ENCODE measurements at regions not wholly inside any gene's neighbourhood (a gene's known extent, or its start where the extent isn't known, plus 50 kb on each side); places are given as distances from the start of the nearest gene placed in this dataset.
A peak's percentile ranks its signal among the peaks of the same experiment; 100 is the strongest.

DNA sequence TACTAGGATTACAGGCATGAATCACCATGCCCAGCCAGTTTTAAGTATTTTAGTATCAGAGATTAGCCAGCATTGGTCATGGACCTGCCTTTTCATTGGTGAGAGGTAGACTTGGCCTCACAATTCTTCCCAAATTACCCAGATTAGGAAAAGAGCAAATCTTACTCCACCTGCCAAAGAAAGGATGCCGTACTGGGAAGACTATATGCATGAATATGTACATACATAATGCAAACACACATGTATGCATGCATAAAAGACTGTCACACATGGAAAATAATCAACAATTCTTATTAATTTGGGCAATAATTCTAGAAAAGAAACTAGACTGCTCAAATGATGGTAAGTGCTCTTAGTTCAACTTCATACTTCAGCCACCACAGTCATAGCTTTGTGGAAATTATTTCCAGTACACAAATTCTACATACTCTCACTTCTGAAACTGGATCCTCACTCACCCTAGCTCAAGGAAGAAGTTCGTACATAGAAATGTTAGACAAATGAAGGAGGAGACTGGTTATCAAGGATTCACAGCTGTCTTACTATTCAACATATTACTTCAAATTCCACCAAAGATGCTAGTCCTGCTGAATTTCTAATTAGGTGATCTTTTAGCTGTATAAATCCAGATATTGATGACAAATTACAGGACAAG, 73.7 kb downstream of the MINAR2 start:
- DNase-seq (ENCODE audit: low spot score), result no peak

DNA sequence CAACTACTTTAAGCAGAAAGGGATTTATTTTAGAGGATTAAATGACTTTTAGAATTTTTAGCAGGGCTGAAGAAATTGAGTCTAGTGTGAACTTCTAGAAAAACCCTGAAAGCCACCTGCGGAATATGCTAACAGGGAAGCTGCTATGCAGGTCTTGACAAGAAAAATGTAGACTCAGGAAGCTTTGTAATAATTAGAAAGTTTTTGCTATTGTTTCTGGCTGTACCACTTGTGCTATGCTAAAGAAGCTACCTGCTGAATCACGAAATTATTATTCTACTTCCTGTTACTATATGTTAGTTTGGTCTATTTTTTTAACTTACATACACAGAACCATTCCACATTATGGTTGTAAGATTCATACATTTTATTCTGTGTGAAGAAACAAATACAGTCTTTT, 74.0 kb upstream of the CHSY3 start:
- no peak for DNase-seq (ENCODE audit: low spot score)

DNA sequence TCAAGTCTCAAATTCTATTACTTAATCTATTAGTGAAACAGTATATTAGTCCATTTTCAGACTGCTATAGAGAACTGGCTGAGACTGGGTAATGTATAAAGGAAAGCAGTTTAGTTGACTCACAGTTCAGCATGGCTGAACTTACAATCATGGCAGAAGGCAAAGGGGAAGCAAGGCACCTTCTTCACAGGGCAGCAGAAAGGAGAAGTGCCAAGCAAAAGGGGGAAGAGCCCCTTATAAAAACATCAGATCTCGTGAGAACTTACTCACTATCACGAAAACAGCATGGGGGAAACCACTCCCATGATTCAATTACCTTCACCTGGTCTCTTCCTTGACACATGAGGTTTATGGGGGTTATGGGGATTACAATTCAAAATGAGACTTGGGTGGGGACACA, 67.9 kb upstream of the CHSY3 start:
- DNase-seq (ENCODE audit: low spot score), result no peak

DNA sequence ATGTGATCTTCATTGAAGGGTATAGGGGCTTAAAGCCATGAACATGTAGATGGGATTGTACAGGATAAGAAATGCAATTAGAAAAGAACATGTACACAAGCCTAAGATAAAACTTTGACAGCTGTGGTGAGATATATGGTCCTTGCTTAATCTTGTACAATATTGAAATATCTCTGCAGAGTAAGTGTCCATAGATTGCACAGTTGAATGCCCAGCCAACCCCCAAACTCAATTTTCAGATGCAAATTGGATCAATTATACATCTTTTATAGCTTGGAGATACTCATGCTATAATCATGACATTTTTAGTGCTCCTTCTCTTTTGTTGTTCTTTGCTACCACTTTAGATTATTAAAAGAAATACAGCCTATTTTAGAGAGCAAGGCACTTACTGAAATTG, 59.5 kb upstream of the CHSY3 start:
- DNase-seq (ENCODE audit: low spot score), result no peak

DNA sequence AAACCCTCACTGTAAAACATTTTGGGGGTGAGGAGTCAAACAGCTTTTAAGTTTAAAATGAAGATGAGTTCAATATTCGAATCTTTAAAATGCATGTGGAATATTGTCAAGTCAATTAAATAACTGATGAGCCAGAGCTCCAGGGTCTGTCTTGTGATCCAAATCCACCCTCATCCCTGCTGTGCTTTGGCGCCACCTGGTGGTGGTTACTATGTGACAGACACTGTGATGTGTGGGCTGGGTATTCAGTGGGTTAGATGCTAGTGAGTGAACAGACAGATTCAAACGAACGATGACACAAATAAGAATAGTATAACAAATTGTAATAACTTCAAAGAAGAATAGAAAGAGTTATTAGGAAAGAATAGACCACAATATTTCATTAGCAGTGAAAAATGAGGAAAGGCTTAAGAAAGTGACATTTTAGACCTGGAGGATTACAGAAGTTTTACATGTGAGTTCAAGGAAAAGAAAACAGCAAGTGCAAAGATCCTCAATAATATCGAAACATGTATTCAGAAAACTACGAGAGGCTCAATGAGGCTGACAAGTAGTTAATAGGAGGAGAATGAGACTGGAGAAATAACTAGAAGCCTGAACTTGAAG, 51.4 kb upstream of the CHSY3 start:
- DNase-seq (ENCODE audit: low spot score), result peak; percentile 64

DNA sequence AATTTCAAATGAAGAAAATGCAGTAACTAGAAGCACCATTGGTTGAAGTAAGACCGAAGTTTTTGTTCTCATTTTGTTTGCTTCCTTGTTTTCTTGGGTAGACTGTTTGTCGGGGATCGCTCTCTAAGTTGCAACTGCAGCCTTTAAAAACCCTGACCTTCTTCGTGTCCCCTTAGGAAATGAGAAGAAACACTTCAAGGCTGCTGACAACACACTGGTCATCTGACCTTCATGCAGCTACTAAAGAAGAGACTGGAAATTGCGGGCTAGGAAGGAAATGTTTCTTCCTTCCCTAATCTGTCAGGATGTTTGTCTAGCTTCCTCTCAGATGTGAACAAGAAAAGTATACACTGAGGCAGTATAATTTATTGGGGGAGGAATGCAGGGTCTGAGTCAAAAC, 50.7 kb upstream of the CHSY3 start:
- no peak for DNase-seq (ENCODE audit: low spot score)

Data from RKO (cell line).